ENCODE measurements at regions not wholly inside any gene's neighbourhood (a gene's known extent, or its start where the extent isn't known, plus 50 kb on each side); places are given as distances from the start of the nearest gene placed in this dataset.

- DNase-seq: no peak
- in situ Hi-C loops (cut with HindIII; ENCODE audit: low pct_ligation_motif_present, low sequenced_read_pairs): no loop called here
- no peak overlapping the region for H3K4me3 ChIP-seq (ENCODE audit: low read depth, low read length)
- H3K36me3 ChIP-seq (replicated peaks): no peaks in the 10 kb centered on the region
- no peak overlapping the region for H3K27ac ChIP-seq
- no peak for TF ChIP-seq CTCF (IDR thresholded peaks at IDR 0.05; ENCODE audit: low read depth, low read length, missing control alignments)
- no peaks in the 10 kb centered on the region for H3K27me3 ChIP-seq (replicated peaks)
Measured at GRCh38 chr5:3518051-3518450, 77.6 kb upstream of the IRX1 start.

GRCh38 chr5:3517348-3517747 is 78.3 kb upstream of the IRX1 start:
- Histone ChIP-seq H3K4me3 (ENCODE audit: low read depth, low read length) (no peak overlapping the region), H3K27me3 (replicated peaks) (no peaks in the 10 kb centered on the region), H3K27ac (no peak overlapping the region), H3K36me3 (replicated peaks) (no peaks in the 10 kb centered on the region)
- no peak for TF ChIP-seq CTCF (IDR thresholded peaks at IDR 0.05; ENCODE audit: low read depth, low read length, missing control alignments)
- in situ Hi-C loops (cut with HindIII; ENCODE audit: low pct_ligation_motif_present, low sequenced_read_pairs): no loop called here
- no peak for DNase-seq

GRCh38 chr5:3512361-3513095 is 83.1 kb upstream of the IRX1 start:
- no peak for TF ChIP-seq CTCF (IDR thresholded peaks at IDR 0.05; ENCODE audit: low read depth, low read length, missing control alignments)
- in situ Hi-C loops (cut with HindIII; ENCODE audit: low pct_ligation_motif_present, low sequenced_read_pairs): no loop called here

DNA sequence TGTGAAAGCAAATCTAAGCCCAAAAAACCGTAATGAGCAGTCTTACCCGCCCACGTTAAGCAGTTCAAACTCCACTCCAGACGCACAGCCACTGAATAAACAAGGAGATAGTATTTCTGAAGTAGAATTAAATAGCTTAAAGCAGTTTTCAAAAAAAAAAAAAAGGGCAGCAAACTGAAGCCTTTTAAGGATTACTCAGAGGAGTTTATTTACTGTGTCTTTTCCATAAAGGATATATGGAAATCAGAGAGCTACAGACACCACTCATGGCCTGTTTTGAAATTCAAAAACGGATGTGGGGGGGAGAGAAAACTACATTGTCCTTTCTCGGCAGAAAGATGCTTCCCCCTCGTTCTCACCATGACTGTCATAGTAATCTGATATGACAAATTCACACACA is 83.7 kb upstream of the IRX1 start:
- H3K27me3 ChIP-seq (replicated peaks): no peaks in the 10 kb centered on the region
- no peak for TF ChIP-seq CTCF (IDR thresholded peaks at IDR 0.05; ENCODE audit: low read depth, low read length, missing control alignments)
- no peak overlapping the region for H3K27ac ChIP-seq
- no peaks in the 10 kb centered on the region for H3K36me3 ChIP-seq (replicated peaks)
- no peak for DNase-seq
- no peak overlapping the region for H3K4me3 ChIP-seq (ENCODE audit: low read depth, low read length)
- in situ Hi-C loops (cut with HindIII; ENCODE audit: low pct_ligation_motif_present, low sequenced_read_pairs): no loop called here

More at GRCh38 chr5:3512361-3513095, 83.1 kb upstream of the IRX1 start:
- no peak overlapping the region for H3K4me3 ChIP-seq (ENCODE audit: low read depth, low read length)
- no peak overlapping the region for H3K27ac ChIP-seq
- no peaks in the 10 kb centered on the region for H3K36me3 ChIP-seq (replicated peaks)
- no peak for DNase-seq
- H3K27me3 ChIP-seq (replicated peaks): no peaks in the 10 kb centered on the region

DNA sequence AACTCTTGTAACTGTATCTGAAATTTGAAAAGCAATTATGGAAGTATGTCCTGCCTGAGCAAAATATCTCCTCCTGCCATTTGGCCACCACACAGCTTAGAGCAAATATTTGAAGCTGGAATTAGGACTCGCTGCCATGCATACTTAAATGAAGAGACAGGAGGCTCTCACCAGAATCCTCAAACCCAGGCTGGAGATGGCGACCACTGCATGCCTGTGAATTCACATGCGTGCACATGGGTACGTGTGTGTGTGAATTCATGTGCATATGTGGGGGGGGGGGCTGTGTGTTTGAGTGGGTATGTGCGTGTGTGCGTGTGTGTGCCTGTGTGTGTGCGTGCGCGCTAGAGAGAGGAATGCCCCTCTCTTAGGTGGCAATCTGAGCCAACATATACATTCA is 84.1 kb upstream of the IRX1 start:
- Histone ChIP-seq H3K36me3 (replicated peaks) (no peaks in the 10 kb centered on the region), H3K27ac (no peak overlapping the region), H3K4me3 (ENCODE audit: low read depth, low read length) (no peak overlapping the region), H3K27me3 (replicated peaks) (no peaks in the 10 kb centered on the region)
- TF ChIP-seq CTCF (IDR thresholded peaks at IDR 0.05; ENCODE audit: low read depth, low read length, missing control alignments): no peak
- no peak for DNase-seq
- in situ Hi-C loops (cut with HindIII; ENCODE audit: low pct_ligation_motif_present, low sequenced_read_pairs): no loop called here
